ENCODE measurements at regions not wholly inside any gene's neighbourhood (a gene's known extent, or its start where the extent isn't known, plus 50 kb on each side); places are given as distances from the start of the nearest gene placed in this dataset.

GRCh38 chr9:636931-637591, 204.4 kb upstream of the DMRT1 start:
- DNase-seq: no peak
- Mint-ChIP-seq H3K27ac (peak overlapping the region; percentile 70), H3K4me3 (no peak overlapping the region), H3K36me3 (ENCODE audit: low read depth) (no peaks in the 10 kb centered on the region), H3K4me1 (ENCODE audit: low read depth) (peaks cover 9% of the 10 kb centered on the region), H3K27me3 (no peaks in the 10 kb centered on the region), H3K9me3 (no peaks in the 10 kb centered on the region)
- peak; percentile 51 for ATAC-seq
- intact Hi-C loops (cut with micrococcal nuclease): no loop called here
- no peak for TF ChIP-seq CTCF (IDR thresholded peaks at IDR 0.05)
- CTCF ChIA-PET: no interaction called here
- POLR2A ChIA-PET: no interaction called here

GRCh38 chr9:638152-638551, 203.3 kb upstream of the DMRT1 start:
- Mint-ChIP-seq H3K27ac (no peak overlapping the region), H3K9me3 (no peaks in the 10 kb centered on the region), H3K27me3 (no peaks in the 10 kb centered on the region), H3K4me1 (ENCODE audit: low read depth) (peaks cover 17% of the 10 kb centered on the region), H3K36me3 (ENCODE audit: low read depth) (no peaks in the 10 kb centered on the region), H3K4me3 (no peak overlapping the region)
- DNase-seq (peak; percentile 7), ATAC-seq (peak; percentile 34)
- intact Hi-C loops (cut with micrococcal nuclease): no loop called here
- ChIA-PET POLR2A (no interaction called here), CTCF (no interaction called here)
- TF ChIP-seq CTCF (IDR thresholded peaks at IDR 0.05): no peak

- no peak for DNase-seq
- no peaks in the 10 kb centered on the region for H3K36me3 Mint-ChIP-seq (ENCODE audit: low read depth)
- ChIA-PET POLR2A (no interaction called here), CTCF (interaction anchor here (1.2 to 1.3 kb wide), 2 partner anchors 7 to 107 kb away, joined by 3 read pairs; no protein-coding TSS in a partner anchor)
- H3K27ac Mint-ChIP-seq: peak overlapping the region; percentile 49
- H3K9me3 Mint-ChIP-seq: no peaks in the 10 kb centered on the region
- no peaks in the 10 kb centered on the region for H3K27me3 Mint-ChIP-seq
- H3K4me3 Mint-ChIP-seq: no peak overlapping the region
- peak; percentile 49 for ATAC-seq
- no peak for TF ChIP-seq CTCF (IDR thresholded peaks at IDR 0.05)
- H3K4me1 Mint-ChIP-seq (ENCODE audit: low read depth): peaks cover 17% of the 10 kb centered on the region
- intact Hi-C loops (cut with micrococcal nuclease): no loop called here
These were observed 199.5 kb upstream of the DMRT1 start for GRCh38 chr9:642014-642413.

GRCh38 chr9:643966-644365, 197.5 kb upstream of the DMRT1 start:
- CTCF ChIA-PET: no interaction called here
- no peak for DNase-seq
- no peaks in the 10 kb centered on the region for H3K27me3 Mint-ChIP-seq
- TF ChIP-seq CTCF (IDR thresholded peaks at IDR 0.05): no peak
- H3K9me3 Mint-ChIP-seq: no peaks in the 10 kb centered on the region
- no peak for ATAC-seq
- no peak overlapping the region for H3K4me3 Mint-ChIP-seq
- POLR2A ChIA-PET: no interaction called here
- peaks cover 12% of the 10 kb centered on the region for H3K4me1 Mint-ChIP-seq (ENCODE audit: low read depth)
- no peaks in the 10 kb centered on the region for H3K36me3 Mint-ChIP-seq (ENCODE audit: low read depth)
- intact Hi-C loops (cut with micrococcal nuclease): no loop called here
- H3K27ac Mint-ChIP-seq: no peak overlapping the region

GRCh38 chr9:647522-647921, 194.0 kb upstream of the DMRT1 start:
- POLR2A ChIA-PET: no interaction called here
- no peak for TF ChIP-seq CTCF (IDR thresholded peaks at IDR 0.05)

More at GRCh38 chr9:647522-647921, 194.0 kb upstream of the DMRT1 start:
- Mint-ChIP-seq H3K4me1 (ENCODE audit: low read depth) (peaks cover 17% of the 10 kb centered on the region), H3K4me3 (no peak overlapping the region), H3K27me3 (no peaks in the 10 kb centered on the region), H3K27ac (no peak overlapping the region), H3K36me3 (ENCODE audit: low read depth) (no peaks in the 10 kb centered on the region), H3K9me3 (no peaks in the 10 kb centered on the region)
- intact Hi-C loops (cut with micrococcal nuclease): no loop called here
- DNase-seq (no peak), ATAC-seq (no peak)
- CTCF ChIA-PET: interaction anchor here (1.5 kb wide), 1 partner anchor 13 kb away, joined by 3 read pairs; no protein-coding TSS in a partner anchor

Measured in activated CD8-positive, alpha-beta T cell treated with anti-CD3 and anti-CD28 coated beads for 36 hours (primary cell).